Ovary (tissue), 7 donors: ENCODE measurements at regions not wholly inside any gene's neighbourhood (a gene's known extent, or its start where the extent isn't known, plus 50 kb on each side); places are given as distances from the start of the nearest gene placed in this dataset.

Source experiments
- DNase-seq, 5 donors: peaks; one replicate each; pipeline ENCODE4 v3.0.0-alpha.2; 2019 to 2020
- H3K27ac ChIP-seq, 2 donors: fragments of 200-600 bp; one replicate each; pipeline versions ENCODE4 v1.5.1 to v1.8.0; 2019 to 2022
- H3K27me3 ChIP-seq: fragments of 200-600 bp; one replicate; pipeline ENCODE4 v1.8.0; 2022
- H3K36me3 ChIP-seq: fragments of 200-600 bp; sonication (generic); one replicate; pipeline ENCODE4 v1.5.1; 2019
- H3K4me1 ChIP-seq: one replicate; pipeline ENCODE4 v1.8.1; 2013; ENCODE audit warnings: mild to moderate bottlenecking, moderate library complexity; ENCODE audit not compliant: insufficient read depth
- H3K4me3 ChIP-seq: fragments of 200-600 bp; sonication (generic); one replicate; pipeline ENCODE4 v1.5.1; 2017
- H3K9me3 ChIP-seq, 2 donors: fragments of 200-600 bp in 1 of 2; sonication (generic) in 1 of 2; one replicate each; pipeline versions ENCODE4 v1.5.1 to v1.8.1; 2013 to 2019; ENCODE audit warnings: mild to moderate bottlenecking in 1 of 2, moderate library complexity in 1 of 2
- EP300 ChIP-seq: sonication (generic); formaldehyde crosslinking; IDR thresholded peaks from one replicate; pipeline ENCODE4 v1.6.1; 2017; ENCODE audit warnings: antibody characterized with exemption
- POLR2A ChIP-seq: fragments of 450-650 bp; IDR thresholded peaks from one replicate; pipeline ENCODE4 v1.6.1; 2017; ENCODE audit warnings: antibody characterized with exemption, mild to moderate bottlenecking, moderate library complexity
- WGBS, 3 donors: extraction: QIAGEN DNeasy Blood & Tissue Kit in 1 of 3; methylation state at CpG; one replicate each; pipeline versions ENCODE4 v1.1.5 to v1.1.7; 2013 to 2017; 5-methylcytosine and 5-hydroxymethylcytosine counted together
- intact Hi-C, 4 donors: fragments of 100-400 bp; cut with DNase I; formaldehyde crosslinking; loops; one replicate each; pipeline versions ENCODE4 v1.11.0 to v1.15.1; 2022 to 2023
- TF ChIP-seq, protein P1 (sequence below), 3 donors: fragments of 450-650 bp in 2 of 3; fragments of 200-600 bp in 1 of 3; IDR thresholded peaks; one replicate each; pipeline versions ENCODE4 v1.5.1 to v1.8.0; 2016 to 2022; ENCODE audit warnings: antibody characterized with exemption in 3 of 3, mild to moderate bottlenecking in 1 of 3
- donor health status: DM: no; HTN: no; CAD: no; lungs with moderate emphysema.
- donor health status: DM: no; HTN: no; CAD: no.
- donor health status: Bipolar disorder and iron deficiency.
- donor health status: DM: no; HTN: no; CAD: no.
- donor health status: DM: yes; HTN: yes; CAD: no.

- no peak for TF ChIP-seq POLR2A
- no peak for TF ChIP-seq EP300
- TF ChIP-seq, protein P1, sequence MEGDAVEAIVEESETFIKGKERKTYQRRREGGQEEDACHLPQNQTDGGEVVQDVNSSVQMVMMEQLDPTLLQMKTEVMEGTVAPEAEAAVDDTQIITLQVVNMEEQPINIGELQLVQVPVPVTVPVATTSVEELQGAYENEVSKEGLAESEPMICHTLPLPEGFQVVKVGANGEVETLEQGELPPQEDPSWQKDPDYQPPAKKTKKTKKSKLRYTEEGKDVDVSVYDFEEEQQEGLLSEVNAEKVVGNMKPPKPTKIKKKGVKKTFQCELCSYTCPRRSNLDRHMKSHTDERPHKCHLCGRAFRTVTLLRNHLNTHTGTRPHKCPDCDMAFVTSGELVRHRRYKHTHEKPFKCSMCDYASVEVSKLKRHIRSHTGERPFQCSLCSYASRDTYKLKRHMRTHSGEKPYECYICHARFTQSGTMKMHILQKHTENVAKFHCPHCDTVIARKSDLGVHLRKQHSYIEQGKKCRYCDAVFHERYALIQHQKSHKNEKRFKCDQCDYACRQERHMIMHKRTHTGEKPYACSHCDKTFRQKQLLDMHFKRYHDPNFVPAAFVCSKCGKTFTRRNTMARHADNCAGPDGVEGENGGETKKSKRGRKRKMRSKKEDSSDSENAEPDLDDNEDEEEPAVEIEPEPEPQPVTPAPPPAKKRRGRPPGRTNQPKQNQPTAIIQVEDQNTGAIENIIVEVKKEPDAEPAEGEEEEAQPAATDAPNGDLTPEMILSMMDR (IDR thresholded peaks at IDR 0.05): no peak
- no peak for DNase-seq
- Histone ChIP-seq H3K9me3 (no peaks in the 10 kb centered on the region), H3K4me3 (no peak overlapping the region), H3K27me3 (no peaks in the 10 kb centered on the region), H3K36me3 (no peaks in the 10 kb centered on the region), H3K4me1 (peaks cover 8% of the 10 kb centered on the region), H3K27ac (no peak overlapping the region)
- WGBS, 3 donors: 52 to 62% (median 61%) methylated on average over 1 of the region's 1 CpG
- intact Hi-C loops: no loop called here
These were observed 71.0 kb downstream of the SIPA1L2 start for GRCh38 chr1:232558954-232559353.

DNA sequence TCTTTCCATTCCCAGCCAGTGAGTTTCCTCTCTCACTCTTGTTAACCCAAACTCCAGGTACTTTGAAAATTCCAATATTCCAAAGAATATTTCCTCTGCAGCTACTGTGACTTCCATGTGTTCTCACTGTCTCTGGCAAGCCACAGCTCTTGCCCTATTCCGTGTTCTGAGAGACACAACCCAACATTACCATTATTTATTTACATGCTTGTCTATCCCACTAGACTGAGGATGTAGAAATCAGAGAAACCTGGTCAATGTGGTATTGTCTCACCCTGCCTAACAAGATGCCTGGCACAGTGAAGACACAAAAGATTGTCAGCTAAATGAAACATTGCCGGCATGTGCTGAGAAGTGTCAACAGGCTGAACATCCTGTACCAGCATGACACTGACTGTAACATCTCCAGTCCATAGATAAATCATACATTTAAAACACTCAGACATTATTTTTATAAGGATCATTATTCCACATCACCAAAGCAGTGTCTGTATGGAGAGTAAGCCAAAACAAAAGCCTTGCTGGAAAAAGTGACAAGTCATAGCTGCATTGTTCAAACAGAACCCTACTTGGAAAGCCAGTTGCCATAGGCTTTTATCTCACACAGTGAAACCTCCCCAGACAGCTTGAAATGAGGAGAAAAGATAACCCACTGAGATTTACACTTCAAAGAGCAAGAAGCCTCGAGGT lies 72.3 kb downstream of the SIPA1L2 start:
- Histone ChIP-seq H3K36me3 (no peaks in the 10 kb centered on the region), H3K27ac (no peak overlapping the region), H3K27me3 (no peaks in the 10 kb centered on the region), H3K4me3 (no peak overlapping the region), H3K4me1 (peaks cover 15% of the 10 kb centered on the region), H3K9me3 (no peaks in the 10 kb centered on the region)
- TF ChIP-seq POLR2A (no peak), EP300 (no peak)
- TF ChIP-seq, protein P1 (IDR thresholded peaks at IDR 0.05): no peak
- intact Hi-C loops: no loop called here
- no peak for DNase-seq
- 81 to 88% (median 84%) methylated on average over 3 of the region's 3 CpGs for WGBS, 3 donors

DNA sequence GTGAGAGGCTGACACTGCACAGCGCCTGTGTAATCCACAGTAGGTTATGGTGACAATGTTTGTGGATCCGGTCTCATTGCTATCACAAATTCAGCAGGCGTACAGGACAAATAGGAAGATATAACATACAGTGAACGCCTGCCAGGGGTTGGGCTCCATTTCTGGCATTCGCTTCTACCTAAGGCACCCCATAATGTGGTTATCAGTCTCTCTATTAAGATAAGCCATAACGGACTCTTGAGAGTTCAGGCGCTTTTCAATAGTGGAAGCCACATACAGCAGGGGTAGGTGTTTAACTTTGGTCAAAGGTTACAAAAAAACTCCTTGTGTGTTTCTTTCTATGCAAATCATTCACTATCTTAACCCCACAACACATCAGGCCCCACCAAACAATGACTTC lies 72.8 kb downstream of the SIPA1L2 start:
- TF ChIP-seq, protein P1 (IDR thresholded peaks at IDR 0.05): no peak
- TF ChIP-seq EP300 (no peak), POLR2A (no peak)
- Histone ChIP-seq H3K27me3 (no peaks in the 10 kb centered on the region), H3K27ac (no peak overlapping the region), H3K36me3 (no peaks in the 10 kb centered on the region), H3K9me3 (no peaks in the 10 kb centered on the region), H3K4me1 (peaks cover 15% of the 10 kb centered on the region), H3K4me3 (no peak overlapping the region)
- intact Hi-C loops: no loop called here
- no peak for DNase-seq
- WGBS, 3 donors: 95 to 97% (median 96%) methylated on average over 7 of the region's 7 CpGs

DNA sequence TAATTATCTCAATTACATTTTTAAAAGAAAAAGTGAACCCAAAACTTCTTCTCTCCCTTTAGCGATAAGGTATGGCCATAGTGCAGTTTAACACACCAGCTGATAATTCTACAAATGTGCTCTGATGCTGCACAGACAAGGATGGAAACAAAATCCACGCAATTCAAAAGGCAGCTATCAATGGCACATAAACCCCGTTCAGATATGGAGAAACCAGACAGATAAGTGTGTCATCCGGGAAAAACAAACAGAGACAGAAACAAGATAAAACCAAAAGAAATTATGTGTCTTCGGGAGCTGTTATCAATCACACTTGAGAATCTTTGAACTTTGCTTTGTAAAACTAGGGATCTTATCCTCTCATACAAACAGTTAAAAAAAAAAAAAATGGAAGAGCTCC lies 73.6 kb downstream of the SIPA1L2 start:
- H3K27me3 ChIP-seq: no peaks in the 10 kb centered on the region
- peaks cover 15% of the 10 kb centered on the region for H3K4me1 ChIP-seq
- no peaks in the 10 kb centered on the region for H3K9me3 ChIP-seq
- no peaks in the 10 kb centered on the region for H3K36me3 ChIP-seq
- intact Hi-C loops: no loop called here
- no peak overlapping the region for H3K27ac ChIP-seq
- TF ChIP-seq, protein P1 (IDR thresholded peaks at IDR 0.05): no peak
- no peak for TF ChIP-seq EP300
- TF ChIP-seq POLR2A: no peak
- no peak overlapping the region for H3K4me3 ChIP-seq
- no peak for DNase-seq
- 60 to 67% (median 62%) methylated on average over 5 of the region's 5 CpGs for WGBS, 3 donors
